Rectal smooth muscle tissue (tissue), 1 donor: ENCODE measurements at regions not wholly inside any gene's neighbourhood (a gene's known extent, or its start where the extent isn't known, plus 50 kb on each side); places are given as distances from the start of the nearest gene placed in this dataset.

ENCODE experiments used
- H3K27ac ChIP-seq: one replicate; pipeline ENCODE4 v1.7.0; 2013; ENCODE audit warnings: low read depth, low read length, inconsistent platforms
- H3K27me3 ChIP-seq: one replicate; pipeline ENCODE4 v1.7.0; 2013; ENCODE audit warnings: low read length; ENCODE audit not compliant: control insufficient read depth, insufficient read depth
- H3K36me3 ChIP-seq: one replicate; pipeline ENCODE4 v1.7.0; 2013; ENCODE audit warnings: low read length; ENCODE audit not compliant: control insufficient read depth, insufficient read depth
- H3K4me1 ChIP-seq: one replicate; pipeline ENCODE4 v1.7.0; 2013; ENCODE audit warnings: low read length; ENCODE audit not compliant: control insufficient read depth, insufficient read depth
- H3K4me3 ChIP-seq: one replicate; pipeline ENCODE4 v1.7.0; 2013; ENCODE audit warnings: low read length
- H3K9ac ChIP-seq: one replicate; pipeline ENCODE4 v1.7.0; 2013; ENCODE audit warnings: low read length

DNA sequence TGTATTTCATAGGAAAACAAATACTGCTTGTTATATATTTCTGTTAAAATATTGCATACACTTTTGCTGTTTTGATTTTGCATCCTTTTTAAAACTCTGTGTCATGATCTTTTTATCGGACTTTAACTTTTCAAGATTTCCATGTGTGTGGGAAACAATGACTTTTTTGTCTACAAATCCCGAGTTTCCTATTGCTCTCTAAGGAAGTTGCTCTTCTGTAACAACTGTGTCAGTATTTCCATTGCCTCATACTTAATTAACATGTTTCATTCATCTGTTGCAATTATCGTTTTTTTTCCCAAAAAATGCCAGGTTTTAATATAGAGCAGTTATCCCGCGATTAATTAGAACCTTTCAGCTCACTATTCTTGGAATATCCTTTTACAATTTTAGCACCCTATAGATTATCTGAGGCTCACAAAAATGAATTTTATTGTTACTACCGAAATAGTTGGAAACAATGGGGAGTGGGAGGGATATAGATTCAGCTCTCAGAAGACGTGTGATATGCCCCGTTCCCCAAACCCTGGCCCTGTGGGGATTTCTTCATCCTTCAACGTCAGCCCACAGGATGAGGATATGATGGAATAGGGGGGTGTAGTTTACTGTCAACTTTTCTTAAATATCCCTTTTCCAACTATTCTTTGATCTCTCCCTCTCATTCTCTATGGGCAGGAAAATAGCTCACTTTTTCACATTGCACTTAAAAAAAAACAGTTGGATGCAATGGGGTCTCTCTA, 297.6 kb upstream of the IGFBP3 start:
- Histone ChIP-seq H3K4me3 (no peak overlapping the region), H3K27ac (no peak overlapping the region), H3K9ac (no peak overlapping the region), H3K36me3 (no peaks in the 10 kb centered on the region), H3K4me1 (no peaks in the 10 kb centered on the region), H3K27me3 (no peaks in the 10 kb centered on the region)

DNA sequence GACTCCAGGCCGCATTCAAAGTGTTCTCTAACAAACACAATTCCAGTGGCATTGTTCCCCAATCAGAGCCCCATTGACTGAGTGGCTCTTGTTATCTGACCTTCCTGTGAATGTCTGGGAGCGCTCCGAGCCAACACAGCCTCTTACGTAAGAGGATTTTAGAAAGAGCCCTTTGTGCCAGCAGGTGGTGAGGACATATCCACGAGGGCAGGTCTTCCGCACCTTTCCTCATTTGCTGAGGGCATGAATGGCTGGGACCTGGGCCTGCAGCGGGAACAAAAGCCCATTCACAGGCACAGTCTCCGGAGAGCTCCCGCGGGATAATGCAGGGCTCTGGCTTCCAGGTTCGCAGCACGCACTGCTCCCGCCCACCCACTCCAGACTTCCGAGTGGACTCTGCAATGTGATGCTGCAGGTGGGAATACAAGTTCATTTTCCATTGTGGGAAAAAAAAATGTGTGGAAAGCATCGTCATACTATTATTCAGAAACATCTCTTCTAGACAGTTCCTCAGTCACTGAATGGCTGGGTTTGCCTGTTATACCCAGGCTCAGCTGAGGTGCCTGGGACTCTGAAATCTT, 295.0 kb upstream of the IGFBP3 start:
- H3K4me1 ChIP-seq, result no peaks in the 10 kb centered on the region

DNA sequence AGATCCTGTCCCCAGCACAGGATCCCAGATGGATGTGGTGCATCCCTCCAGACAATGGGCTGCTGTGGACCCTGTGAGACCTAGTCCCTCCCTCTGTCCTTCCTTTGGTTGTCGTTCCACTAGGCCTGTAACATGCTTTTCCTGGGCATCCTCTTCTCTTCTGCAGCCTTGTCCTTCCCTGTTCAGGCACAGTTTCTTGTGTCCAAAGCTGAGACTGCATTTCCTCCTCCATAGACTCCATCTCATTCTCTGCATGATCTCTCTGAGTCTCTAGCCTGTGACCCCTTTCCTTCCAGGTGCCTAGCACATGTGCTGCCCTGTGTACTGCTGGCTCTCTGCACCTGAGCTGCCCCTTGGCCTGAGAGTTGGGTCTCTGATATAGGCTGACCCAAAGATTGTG, 293.5 kb upstream of the IGFBP3 start:
- no peak overlapping the region for H3K4me3 ChIP-seq
- H3K36me3 ChIP-seq, result no peaks in the 10 kb centered on the region
- H3K4me1 ChIP-seq, result no peaks in the 10 kb centered on the region
- H3K9ac ChIP-seq, result no peak overlapping the region
- no peak overlapping the region for H3K27ac ChIP-seq
- H3K27me3 ChIP-seq, result no peaks in the 10 kb centered on the region

More for the DNA sequence above, 295.0 kb upstream of the IGFBP3 start:
- Histone ChIP-seq H3K36me3 (no peaks in the 10 kb centered on the region), H3K4me3 (no peak overlapping the region), H3K27me3 (no peaks in the 10 kb centered on the region), H3K9ac (no peak overlapping the region), H3K27ac (no peak overlapping the region)

DNA sequence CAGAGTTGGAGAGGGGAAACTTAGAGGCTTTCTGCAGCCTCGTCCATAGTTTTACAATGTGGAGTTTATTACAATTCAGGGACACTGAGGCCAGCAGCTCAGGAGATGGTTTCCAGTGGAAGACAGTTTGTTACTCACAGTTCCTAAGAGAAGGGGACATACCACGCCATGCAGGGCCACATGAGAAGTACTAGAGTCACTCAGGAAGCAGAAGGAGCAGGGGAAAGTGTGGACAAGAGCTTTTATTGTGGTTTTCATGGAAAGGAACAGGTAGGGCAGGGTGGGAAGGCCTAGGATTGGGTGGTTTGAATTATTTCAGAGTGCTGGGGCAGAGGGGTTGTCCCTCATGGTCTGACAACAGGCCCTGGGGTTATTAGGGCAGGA, 292.1 kb upstream of the IGFBP3 start:
- H3K27me3 ChIP-seq, result no peaks in the 10 kb centered on the region
- no peaks in the 10 kb centered on the region for H3K36me3 ChIP-seq
- no peak overlapping the region for H3K9ac ChIP-seq
- H3K4me1 ChIP-seq, result no peaks in the 10 kb centered on the region
- H3K27ac ChIP-seq, result no peak overlapping the region
- no peak overlapping the region for H3K4me3 ChIP-seq

DNA sequence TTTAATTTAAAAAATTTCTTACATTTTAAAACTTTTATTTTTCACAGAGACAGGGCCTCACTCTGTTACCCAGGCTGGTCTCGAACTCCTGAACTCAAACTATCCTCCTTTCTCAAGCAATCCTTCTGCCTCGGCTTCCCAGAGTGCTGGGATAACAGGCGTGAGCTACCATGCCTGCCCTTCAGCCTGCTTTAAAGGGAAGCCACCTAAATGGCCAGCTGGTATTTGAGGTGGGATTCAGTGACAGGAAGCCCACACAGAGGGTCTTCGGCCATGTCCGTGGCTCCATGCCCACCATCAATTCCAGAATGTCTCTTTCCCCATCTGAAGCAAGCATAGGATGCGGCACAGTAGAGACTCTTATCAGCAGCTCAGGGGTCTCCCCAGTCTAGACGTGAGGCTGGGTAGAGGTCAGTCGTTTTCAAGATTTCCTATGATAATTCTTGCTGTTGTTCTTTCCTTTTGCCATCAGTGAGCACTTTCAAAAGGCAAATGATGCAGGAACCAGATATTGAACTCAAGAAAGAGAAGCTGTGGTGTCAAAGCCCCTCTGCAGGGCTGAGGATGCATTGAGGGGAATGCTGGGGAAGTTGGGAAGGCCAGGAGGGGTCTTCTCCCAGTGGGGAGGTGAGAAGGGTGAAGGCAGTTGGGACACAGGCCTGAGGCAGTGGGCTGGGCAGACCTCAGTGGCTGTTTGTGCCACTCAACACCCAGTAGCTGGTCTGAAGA, 291.5 kb upstream of the IGFBP3 start:
- Histone ChIP-seq H3K4me3 (no peak overlapping the region), H3K27me3 (no peaks in the 10 kb centered on the region), H3K27ac (no peak overlapping the region), H3K36me3 (no peaks in the 10 kb centered on the region), H3K4me1 (no peaks in the 10 kb centered on the region), H3K9ac (no peak overlapping the region)

DNA sequence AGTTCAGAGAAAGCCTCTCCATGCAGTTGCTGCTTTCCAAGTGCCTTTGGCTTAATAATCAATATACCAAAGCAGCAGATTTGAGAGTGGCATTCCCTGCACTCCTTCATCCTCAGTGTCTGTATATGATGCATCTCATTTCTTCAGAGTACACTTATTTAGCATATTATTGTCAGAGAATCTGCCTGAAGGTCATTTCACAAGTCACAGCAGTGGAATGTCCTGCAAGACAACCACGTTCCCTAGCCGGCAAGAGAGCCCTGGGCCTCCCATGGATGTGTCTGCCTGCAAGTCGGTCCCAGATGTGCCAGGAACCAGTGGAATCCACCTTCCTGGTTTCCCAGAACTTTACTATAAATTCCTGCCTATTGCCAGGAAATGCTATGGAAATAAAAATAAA, 289.4 kb upstream of the IGFBP3 start:
- Histone ChIP-seq H3K27me3 (no peaks in the 10 kb centered on the region), H3K4me1 (no peaks in the 10 kb centered on the region), H3K27ac (no peak overlapping the region), H3K9ac (no peak overlapping the region), H3K36me3 (no peaks in the 10 kb centered on the region), H3K4me3 (no peak overlapping the region)

DNA sequence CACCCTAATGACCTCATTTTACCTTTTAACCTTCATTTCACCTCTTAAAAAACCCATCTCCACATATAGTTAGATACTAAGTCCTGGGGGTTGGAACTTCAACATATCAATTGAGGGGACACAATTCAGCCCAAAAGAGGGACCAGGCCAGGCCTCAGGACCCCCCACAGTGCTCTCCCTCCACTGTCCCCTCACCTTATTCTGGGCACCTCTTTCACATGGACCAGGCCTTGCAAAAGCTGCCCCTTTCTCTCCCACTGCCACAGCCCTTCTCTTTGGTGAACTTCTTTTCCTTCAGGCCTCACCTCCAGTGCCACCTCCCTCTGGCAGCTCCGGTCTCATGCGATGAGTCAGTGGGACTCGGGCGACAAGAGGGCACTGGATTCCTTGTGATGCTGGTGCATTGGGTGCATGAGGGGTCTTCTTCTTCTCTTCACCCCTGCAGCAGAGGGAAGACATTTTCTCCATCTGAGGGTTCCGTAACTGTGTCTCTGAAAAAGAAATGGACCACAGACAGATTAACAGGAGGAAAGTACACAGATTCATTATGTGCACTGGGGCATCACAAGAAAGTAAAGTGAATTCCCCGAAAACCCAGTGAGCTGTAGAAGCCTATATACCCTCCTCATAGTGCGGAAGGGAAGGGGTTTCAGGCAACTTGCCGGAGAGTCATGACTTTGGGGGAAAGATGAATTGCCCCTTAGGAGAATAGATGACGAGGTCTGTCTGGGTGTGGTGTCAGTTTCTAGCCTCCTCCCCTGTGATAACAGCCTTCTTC, 288.7 kb upstream of the IGFBP3 start:
- H3K4me1 ChIP-seq, result no peaks in the 10 kb centered on the region
- H3K27me3 ChIP-seq, result no peaks in the 10 kb centered on the region
- no peak overlapping the region for H3K4me3 ChIP-seq
- no peak overlapping the region for H3K27ac ChIP-seq
- H3K9ac ChIP-seq, result no peak overlapping the region
- H3K36me3 ChIP-seq, result no peaks in the 10 kb centered on the region

DNA sequence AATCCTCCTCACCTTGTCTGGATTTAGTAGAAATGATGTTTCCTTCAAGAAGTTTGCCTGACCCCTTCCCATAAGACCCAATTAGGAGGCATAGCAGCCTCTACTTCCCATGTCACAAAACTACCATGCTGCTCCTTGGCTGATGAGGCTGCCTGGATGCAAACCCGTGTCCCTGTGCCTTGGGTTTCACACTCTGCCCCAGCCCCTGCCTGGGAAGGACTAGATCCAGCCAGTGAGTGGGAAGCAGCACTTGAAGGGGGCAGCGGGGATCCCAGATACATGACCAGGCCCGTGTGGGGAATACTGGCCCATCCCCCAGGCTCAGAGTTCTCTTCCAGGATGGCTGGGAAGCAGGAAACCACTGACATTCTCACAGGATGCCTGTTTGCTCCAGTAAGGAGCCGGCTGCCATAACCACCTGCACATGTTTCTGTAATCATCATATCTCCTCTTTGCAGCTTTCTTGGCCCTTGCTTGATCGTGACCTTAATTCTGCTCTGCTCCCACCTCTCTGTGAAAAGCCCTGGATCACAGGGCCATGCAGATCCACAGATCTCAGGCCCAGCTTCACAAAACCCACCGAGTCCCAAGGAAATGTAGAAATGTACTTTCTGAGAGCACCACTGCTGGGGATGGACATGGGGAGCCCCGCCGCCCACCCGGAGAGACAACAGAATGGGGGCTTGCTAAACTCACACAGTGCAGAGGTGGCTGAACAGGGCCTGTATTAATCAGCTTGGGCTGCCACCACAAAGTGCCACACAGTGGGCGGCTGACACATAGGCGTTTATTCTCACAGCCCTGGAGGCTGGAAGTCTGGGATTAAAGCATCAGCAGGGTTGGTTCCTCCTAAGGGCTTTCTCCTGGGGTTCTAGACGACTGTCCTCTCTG, 287.8 kb upstream of the IGFBP3 start:
- Histone ChIP-seq H3K27ac (no peak overlapping the region), H3K4me1 (no peaks in the 10 kb centered on the region), H3K36me3 (no peaks in the 10 kb centered on the region), H3K9ac (no peak overlapping the region), H3K4me3 (no peak overlapping the region), H3K27me3 (no peaks in the 10 kb centered on the region)

DNA sequence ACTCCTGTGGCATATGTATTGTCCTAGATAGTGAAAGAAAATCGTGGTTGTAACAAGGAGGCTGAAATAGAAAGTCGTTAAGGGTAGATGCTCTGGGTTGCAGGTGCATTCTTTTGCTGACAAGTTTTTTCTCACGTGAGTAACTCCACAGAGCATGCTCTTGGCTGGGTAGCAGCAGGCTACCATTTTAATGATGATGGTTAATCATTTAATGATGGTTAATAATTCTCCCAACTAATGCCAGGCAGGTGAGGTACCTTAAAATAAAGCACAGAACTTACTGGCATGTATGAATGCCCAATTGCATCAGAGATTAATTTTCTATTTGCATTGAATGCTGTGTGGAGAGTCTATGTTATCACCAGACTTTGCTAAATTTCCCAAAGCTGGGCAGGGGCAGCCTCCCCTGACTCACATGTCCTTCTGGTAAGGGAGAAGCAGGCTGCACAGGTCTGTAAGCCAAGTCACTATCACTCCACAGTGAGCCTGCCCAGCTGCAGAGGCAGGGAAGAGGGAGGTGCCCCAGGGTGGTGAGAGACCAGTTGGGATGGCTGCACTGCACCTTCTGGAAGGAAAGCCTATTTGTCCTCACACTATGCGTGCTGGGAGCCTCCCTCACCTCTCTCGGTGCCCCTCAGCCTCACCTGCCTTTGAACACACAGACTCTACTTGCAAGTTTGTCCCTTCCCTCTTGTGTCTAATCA, 287.0 kb upstream of the IGFBP3 start:
- H3K9ac ChIP-seq, result no peak overlapping the region
- H3K36me3 ChIP-seq, result no peaks in the 10 kb centered on the region
- no peaks in the 10 kb centered on the region for H3K27me3 ChIP-seq
- no peaks in the 10 kb centered on the region for H3K4me1 ChIP-seq
- H3K27ac ChIP-seq, result no peak overlapping the region
- no peak overlapping the region for H3K4me3 ChIP-seq

DNA sequence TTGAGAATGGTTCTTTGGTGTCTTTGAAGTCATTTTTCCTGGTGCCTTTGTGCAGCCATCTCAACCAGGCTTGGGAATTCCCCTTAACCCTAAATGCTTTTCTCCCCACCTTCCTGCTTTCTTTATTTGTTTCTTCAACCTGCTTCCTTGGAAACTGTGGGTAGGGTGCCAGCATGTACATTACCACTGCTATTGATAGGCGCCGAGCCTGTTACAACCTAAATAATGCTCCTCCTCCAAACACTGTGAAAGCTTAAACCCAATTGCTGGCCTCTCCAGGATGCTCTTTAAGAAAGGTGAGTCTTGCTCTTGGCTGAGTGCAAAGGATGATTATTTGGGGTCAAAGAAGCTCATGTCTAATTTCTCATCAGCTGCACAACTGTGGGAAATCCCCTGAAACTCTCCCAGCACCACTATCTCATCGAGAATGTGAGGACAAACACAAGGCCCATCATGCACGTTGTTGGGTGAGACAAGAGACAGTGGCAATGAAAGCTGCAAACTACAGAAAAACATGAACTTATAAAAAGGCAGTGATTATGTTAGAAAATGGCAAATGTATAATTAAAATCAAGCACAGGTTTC, 285.5 kb upstream of the IGFBP3 start:
- no peaks in the 10 kb centered on the region for H3K4me1 ChIP-seq
- H3K4me3 ChIP-seq, result no peak overlapping the region
- no peaks in the 10 kb centered on the region for H3K27me3 ChIP-seq
- H3K27ac ChIP-seq, result no peak overlapping the region
- H3K9ac ChIP-seq, result no peak overlapping the region
- no peaks in the 10 kb centered on the region for H3K36me3 ChIP-seq

DNA sequence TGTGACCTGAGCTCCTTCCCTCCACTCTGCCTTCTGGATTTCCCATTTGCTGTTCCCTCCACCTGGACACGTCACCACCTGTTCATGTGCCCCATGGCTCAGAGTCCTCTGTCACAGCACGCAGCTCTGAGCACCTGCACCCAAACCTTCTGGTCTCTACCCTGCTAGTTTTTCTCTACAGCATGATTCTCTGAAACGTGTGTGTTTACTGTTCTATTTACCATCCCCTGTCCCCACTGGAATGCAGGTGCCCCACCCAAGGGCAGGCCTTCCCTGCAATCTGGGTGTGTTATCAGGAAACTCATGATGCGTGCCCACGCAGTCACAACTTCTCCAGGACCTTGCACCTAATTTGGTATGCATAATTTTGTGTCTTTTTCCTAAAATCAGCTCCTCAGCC, 284.4 kb upstream of the IGFBP3 start:
- Histone ChIP-seq H3K27me3 (no peaks in the 10 kb centered on the region), H3K36me3 (no peaks in the 10 kb centered on the region), H3K27ac (no peak overlapping the region), H3K4me3 (no peak overlapping the region), H3K9ac (no peak overlapping the region), H3K4me1 (no peaks in the 10 kb centered on the region)
